ENCODE measurements at regions not wholly inside any gene's neighbourhood (a gene's known extent, or its start where the extent isn't known, plus 50 kb on each side); places are given as distances from the start of the nearest gene placed in this dataset.

- H3K27ac ChIP-seq (ENCODE audit: low read depth, low read length) = no peak overlapping the region
- H3K4me3 ChIP-seq (ENCODE audit: low read depth, low read length) = no peak overlapping the region
- TF ChIP-seq CTCF (IDR thresholded peaks at IDR 0.05; ENCODE audit: low read depth, low read length) = no peak
- H3K27me3 ChIP-seq (ENCODE audit: control insufficient read depth, insufficient read depth, low read length) = no peaks in the 10 kb centered on the region
- DNase-seq (ENCODE audit: low read depth, low spot score) = no peak
- H3K9me3 ChIP-seq (ENCODE audit: control insufficient read depth, insufficient read depth, low read length) = no peaks in the 10 kb centered on the region
- CTCF ChIA-PET = no interaction called here
- POLR2A ChIA-PET = no interaction called here
Measured at GRCh38 chr6:98516206-98516605, 318.2 kb upstream of the POU3F2 start.

- ChIA-PET CTCF (no interaction called here), POLR2A (no interaction called here)
- Histone ChIP-seq H3K9me3 (ENCODE audit: control insufficient read depth, insufficient read depth, low read length) (no peaks in the 10 kb centered on the region), H3K27me3 (ENCODE audit: control insufficient read depth, insufficient read depth, low read length) (no peaks in the 10 kb centered on the region), H3K4me3 (ENCODE audit: low read depth, low read length) (no peak overlapping the region), H3K27ac (ENCODE audit: low read depth, low read length) (no peak overlapping the region)
- no peak for TF ChIP-seq CTCF (IDR thresholded peaks at IDR 0.05; ENCODE audit: low read depth, low read length)
- DNase-seq (ENCODE audit: low read depth, low spot score) = no peak
Measured at GRCh38 chr6:98516866-98517265, 317.5 kb upstream of the POU3F2 start.

- no peak for DNase-seq (ENCODE audit: low read depth, low spot score)
- POLR2A ChIA-PET = no interaction called here
- TF ChIP-seq CTCF (IDR thresholded peaks at IDR 0.05; ENCODE audit: low read depth, low read length) = no peak
- Histone ChIP-seq H3K27ac (ENCODE audit: low read depth, low read length) (no peak overlapping the region), H3K9me3 (ENCODE audit: control insufficient read depth, insufficient read depth, low read length) (peaks cover 4% of the 10 kb centered on the region; the same call in 1 of the 2 replicates), H3K27me3 (ENCODE audit: control insufficient read depth, insufficient read depth, low read length) (no peaks in the 10 kb centered on the region), H3K4me3 (ENCODE audit: low read depth, low read length) (no peak overlapping the region)
- CTCF ChIA-PET = no interaction called here
Measured at GRCh38 chr6:98525860-98526259, 308.5 kb upstream of the POU3F2 start.

- POLR2A ChIA-PET = no interaction called here
- CTCF ChIA-PET = no interaction called here
- H3K27me3 ChIP-seq (ENCODE audit: control insufficient read depth, insufficient read depth, low read length) = no peaks in the 10 kb centered on the region
- H3K4me3 ChIP-seq (ENCODE audit: low read depth, low read length) = no peak overlapping the region
- DNase-seq (ENCODE audit: low read depth, low spot score) = no peak
- no peak for TF ChIP-seq CTCF (IDR thresholded peaks at IDR 0.05; ENCODE audit: low read depth, low read length)
- H3K9me3 ChIP-seq (ENCODE audit: control insufficient read depth, insufficient read depth, low read length) = peaks cover 4% of the 10 kb centered on the region; the same call in 1 of the 2 replicates
- H3K27ac ChIP-seq (ENCODE audit: low read depth, low read length) = no peak overlapping the region
Measured at GRCh38 chr6:98526465-98526864, 307.9 kb upstream of the POU3F2 start.

GRCh38 chr6:98529364-98529763 is 305.0 kb upstream of the POU3F2 start:
- Histone ChIP-seq H3K4me3 (ENCODE audit: low read depth, low read length) (no peak overlapping the region), H3K27me3 (ENCODE audit: control insufficient read depth, insufficient read depth, low read length) (no peaks in the 10 kb centered on the region), H3K27ac (ENCODE audit: low read depth, low read length) (no peak overlapping the region), H3K9me3 (ENCODE audit: control insufficient read depth, insufficient read depth, low read length) (peaks cover 4% of the 10 kb centered on the region; the same call in 1 of the 2 replicates)
- no peak for TF ChIP-seq CTCF (IDR thresholded peaks at IDR 0.05; ENCODE audit: low read depth, low read length)
- no peak for DNase-seq (ENCODE audit: low read depth, low spot score)
- ChIA-PET POLR2A (no interaction called here), CTCF (no interaction called here)

All from AG04450 (cell line).